IMR-90 (cell line): ENCODE measurements at regions not wholly inside any gene's neighbourhood (a gene's known extent, or its start where the extent isn't known, plus 50 kb on each side); places are given as distances from the start of the nearest gene placed in this dataset.

Experiments
- ATAC-seq: fragments of 200-7000 bp; cut with Tn5 transposase; 2 replicates; pipeline ENCODE4 v1.9.1; 2020; ENCODE audit warnings: low read depth, mild to moderate bottlenecking, moderate library complexity
- BruUV-seq: library from RNA; stranded (reverse); fragments of 400-500 nt; replicated peaks from 2 replicates; lab custom pipeline; 2021; lab: Mats Ljungman, UMichigan
- CTCF ChIA-PET: fragments of 300-600 bp; formaldehyde crosslinking; extraction: SDS; loops from one replicate; lab custom pipeline; 2021; ENCODE audit warnings: antibody characterized with exemption; lab: Yijun Ruan, JAX
- POLR2A ChIA-PET: fragments of 300-600 bp; sonication (Branson Sonifier 250); formaldehyde crosslinking; loops from one replicate; lab custom pipeline; 2022; ENCODE audit warnings: antibody characterized with exemption; ENCODE audit not compliant: unreplicated experiment; lab: Charles Lee
- DNase-seq: peaks from one replicate; pipeline ENCODE4 v3.0.0; 2013
- H2AFZ ChIP-seq: replicated peaks from 2 replicates; pipeline ENCODE3; 2013; ENCODE audit warnings: low read length, mild to moderate bottlenecking; ENCODE audit not compliant: poor library complexity
- H2AK5ac ChIP-seq: 2 replicates; pipeline ENCODE4 v1.6.1; 2013; ENCODE audit warnings: low read depth, low read length, inconsistent platforms
- H2AK9ac ChIP-seq: replicated peaks from 2 replicates; pipeline ENCODE3; 2013; ENCODE audit warnings: mild to moderate bottlenecking, low read depth, low read length, moderate library complexity; ENCODE audit not compliant: poor library complexity
- H2BK120ac ChIP-seq: 2 replicates; pipeline ENCODE4 v1.6.1; 2013; ENCODE audit warnings: low read depth, low read length, inconsistent platforms
- H2BK15ac ChIP-seq: 3 replicates; pipeline ENCODE4 v1.6.1; 2013; ENCODE audit warnings: low read depth, low read length, inconsistent platforms
- H2BK20ac ChIP-seq: 2 replicates; pipeline ENCODE4 v1.6.1; 2013; ENCODE audit warnings: low read depth, mild to moderate bottlenecking, inconsistent platforms, low read length, moderate library complexity
- H2BK5ac ChIP-seq: 2 replicates; pipeline ENCODE4 v1.6.1; 2013; ENCODE audit warnings: mild to moderate bottlenecking, low read depth, low read length, inconsistent platforms; ENCODE audit not compliant: poor library complexity, severe bottlenecking
- H3K14ac ChIP-seq: replicated peaks from 2 replicates; pipeline ENCODE4 v1.6.1; 2013; ENCODE audit warnings: low read depth, low read length, inconsistent platforms
- H3K18ac ChIP-seq: 2 replicates; pipeline ENCODE4 v1.6.1; 2013; ENCODE audit warnings: low read depth, low read length, control low read depth
- H3K23ac ChIP-seq: 2 replicates; pipeline ENCODE4 v1.6.1; 2013; ENCODE audit warnings: low read depth, low read length, inconsistent platforms
- H3K27ac ChIP-seq: 2 replicates; pipeline ENCODE4 v1.5.1; 2013; ENCODE audit warnings: mild to moderate bottlenecking, control low read depth, low read length; ENCODE audit not compliant: insufficient read depth
- H3K27me3 ChIP-seq: 2 replicates; pipeline ENCODE4 v1.6.1; 2013; ENCODE audit warnings: low read length; ENCODE audit not compliant: control insufficient read depth, insufficient read depth
- H3K36me3 ChIP-seq: 2 replicates; pipeline ENCODE4 v1.6.1; 2013; ENCODE audit warnings: low read length, mixed read lengths; ENCODE audit not compliant: control insufficient read depth, insufficient read depth
- H3K4ac ChIP-seq: 2 replicates; pipeline ENCODE4 v1.6.1; 2013; ENCODE audit warnings: low read depth, low read length, inconsistent platforms
- H3K4me1 ChIP-seq: 2 replicates; pipeline ENCODE4 v1.6.1; 2013; ENCODE audit warnings: low read length, mixed read lengths; ENCODE audit not compliant: control insufficient read depth, insufficient read depth
- H3K4me2 ChIP-seq: 2 replicates; pipeline ENCODE4 v1.6.1; 2013; ENCODE audit warnings: low read depth, mild to moderate bottlenecking, control low read depth, low read length, moderate library complexity
- H3K4me3 ChIP-seq: 2 replicates; pipeline ENCODE4 v1.5.1; 2013; ENCODE audit warnings: low read depth, mild to moderate bottlenecking, control low read depth, low read length, moderate library complexity; ENCODE audit not compliant: insufficient read depth
- H3K56ac ChIP-seq: 2 replicates; pipeline ENCODE4 v1.6.1; 2013; ENCODE audit warnings: low read length, inconsistent platforms; ENCODE audit not compliant: insufficient read depth; ENCODE audit errors: extremely low read depth
- H3K79me1 ChIP-seq, 2 experiments: 2 replicates each; pipeline ENCODE4 v1.6.1; 2013; ENCODE audit warnings: low read length in 2 of 2, inconsistent platforms in 1 of 2, low read depth in 1 of 2
- H3K9ac ChIP-seq: 2 replicates; pipeline ENCODE4 v1.6.1; 2013; ENCODE audit warnings: low read depth, low read length, control low read depth
- H3K9me1 ChIP-seq: 2 replicates; pipeline ENCODE4 v1.6.1; 2013; ENCODE audit warnings: low read length, inconsistent platforms; ENCODE audit not compliant: insufficient read depth
- H3K9me3 ChIP-seq: 2 replicates; pipeline ENCODE4 v1.6.1; 2013; ENCODE audit warnings: low read length; ENCODE audit not compliant: control insufficient read depth, insufficient read depth
- H4K20me1 ChIP-seq: 2 replicates; pipeline ENCODE4 v1.6.1; 2013; ENCODE audit warnings: low read length, inconsistent platforms; ENCODE audit not compliant: insufficient read depth
- H4K5ac ChIP-seq: 2 replicates; pipeline ENCODE4 v1.6.1; 2013; ENCODE audit warnings: mild to moderate bottlenecking, low read depth, low read length, control low read depth
- H4K8ac ChIP-seq, 2 experiments: 2 replicates each; pipeline ENCODE4 v1.6.1; 2013; ENCODE audit warnings: low read depth in 2 of 2, low read length in 2 of 2, control low read depth in 1 of 2, inconsistent platforms in 1 of 2
- H4K91ac ChIP-seq: 2 replicates; pipeline ENCODE4 v1.6.1; 2013; ENCODE audit warnings: low read depth, low read length, inconsistent platforms; ENCODE audit not compliant: insufficient read depth
- BHLHE40 ChIP-seq: fragments of 150-350 bp; IDR thresholded peaks from 2 replicates; pipeline ENCODE4 v1.6.1; 2016; ENCODE audit warnings: mild to moderate bottlenecking, low read depth, low read length
- CEBPB ChIP-seq: IDR thresholded peaks from 2 replicates; pipeline ENCODE4 v1.6.1; 2012; ENCODE audit warnings: low read depth, low read length, improper control_type of control experiment
- CTCF ChIP-seq: conservative IDR thresholded peaks from 2 replicates; pipeline ENCODE4 v1.5.1; 2012; ENCODE audit warnings: mild to moderate bottlenecking, low read depth, low read length, improper control_type of control experiment
- MAZ ChIP-seq: IDR thresholded peaks from 2 replicates; pipeline ENCODE4 v1.6.1; 2012; ENCODE audit warnings: low read depth, mild to moderate bottlenecking, low read length, improper control_type of control experiment, moderate library complexity, borderline replicate concordance
- MXI1 ChIP-seq: IDR thresholded peaks from 2 replicates; pipeline ENCODE4 v1.6.1; 2012; ENCODE audit warnings: low read depth, mild to moderate bottlenecking, low read length, moderate library complexity, borderline replicate concordance
- POLR2A ChIP-seq: IDR thresholded peaks from 2 replicates; pipeline ENCODE4 v1.6.1; 2012; ENCODE audit warnings: mild to moderate bottlenecking, low read depth, low read length
- RAD21 ChIP-seq: IDR thresholded peaks from 2 replicates; pipeline ENCODE4 v1.6.1; 2012; ENCODE audit warnings: low read length, improper control_type of control experiment
- RCOR1 ChIP-seq: IDR thresholded peaks from 2 replicates; pipeline ENCODE4 v1.6.1; 2012; ENCODE audit warnings: mild to moderate bottlenecking, low read length, improper control_type of control experiment; ENCODE audit not compliant: insufficient replicate concordance
- WGBS, 2 experiments: methylation state at CpG; one replicate each; pipeline versions ENCODE4 v1.1.5 to v1.1.7; 2013; ENCODE audit warnings: missing lambda C conversion rate in 2 of 2; ENCODE audit not compliant: insufficient read length in 1 of 2; ENCODE audit errors: extremely low coverage in 2 of 2; 5-methylcytosine and 5-hydroxymethylcytosine counted together
- dilution Hi-C: fragments of 300-500 bp; cut with HindIII; formaldehyde crosslinking; loops from one replicate; pipeline ENCODE4 v1.14.3; 2018; ENCODE audit warnings: low sequenced_read_pairs; ENCODE audit not compliant: unreplicated experiment
- in situ Hi-C: fragments of 300-500 bp; cut with MboI; formaldehyde crosslinking; loops from 3 replicates; pipeline ENCODE4 v1.14.3; 2019; ENCODE audit warnings: low sequenced_read_pairs, inconsistent platforms, mixed read lengths
- intact Hi-C: fragments of 100-400 bp; cut with micrococcal nuclease; formaldehyde crosslinking; loops from 2 replicates; pipeline ENCODE4 v1.10.0; 2022

GRCh38 chr20:18972251-18972876 is 158.8 kb downstream of the SCP2D1 start:
- intact Hi-C loops = no loop called here
- DNase-seq (no peak), ATAC-seq (no peak)
- no peak overlapping the region for H3K23ac ChIP-seq
- no CpG with 5 or more reads among the region's 3 CpGs for WGBS, 2 experiments
- ChIA-PET POLR2A (no interaction called here), CTCF (no interaction called here)
- dilution Hi-C loops = no loop called here
- H2AK9ac ChIP-seq = no peak overlapping the region
- TF ChIP-seq MAZ = no peak
- TF ChIP-seq BHLHE40 = no peak
- TF ChIP-seq CTCF = no peak
- no peak for TF ChIP-seq POLR2A
- TF ChIP-seq RAD21 = no peak
- no peak for TF ChIP-seq CEBPB
- TF ChIP-seq MXI1 = no peak
- no peak for TF ChIP-seq RCOR1
- H2BK15ac ChIP-seq = no peak overlapping the region
- H3K4ac ChIP-seq = no peak overlapping the region
- H3K4me1 ChIP-seq = no peaks in the 10 kb centered on the region
- no peak overlapping the region for H3K18ac ChIP-seq
- in situ Hi-C loops = no loop called here
- no peak overlapping the region for H3K14ac ChIP-seq
- H3K4me2 ChIP-seq = no peak overlapping the region
- H3K9me3 ChIP-seq = peaks cover 6% of the 10 kb centered on the region; the same call in 1 of the 2 replicates
- no peaks in the 10 kb centered on the region for H3K79me1 ChIP-seq
- H4K5ac ChIP-seq = no peak overlapping the region
- H2AK5ac ChIP-seq = no peak overlapping the region
- H3K27ac ChIP-seq = no peak overlapping the region
- H4K91ac ChIP-seq = no peak overlapping the region
- no peaks in the 10 kb centered on the region for H3K36me3 ChIP-seq
- no peaks in the 10 kb centered on the region for H4K20me1 ChIP-seq
- H4K8ac ChIP-seq = no peak overlapping the region
- no peaks in the 10 kb centered on the region for H3K27me3 ChIP-seq
- H2BK20ac ChIP-seq = no peak overlapping the region
- H3K9me1 ChIP-seq = no peaks in the 10 kb centered on the region
- no TSS peak for BruUV-seq
- H3K9ac ChIP-seq = no peak overlapping the region
- H2BK5ac ChIP-seq = no peak overlapping the region
- H2BK120ac ChIP-seq = no peak overlapping the region
- H3K56ac ChIP-seq = no peak overlapping the region
- H3K4me3 ChIP-seq = no peak overlapping the region
- no peak overlapping the region for H2AFZ ChIP-seq
